IPS DF 4.7 (cell line): ENCODE measurements at regions not wholly inside any gene's neighbourhood (a gene's known extent, or its start where the extent isn't known, plus 50 kb on each side); places are given as distances from the start of the nearest gene placed in this dataset.

ENCODE experiments used
- DNase-seq: peaks from one replicate; pipeline ENCODE4 v3.0.0-alpha.2; 2013; ENCODE audit warnings: low spot score; ENCODE audit errors: extremely low read depth

DNA sequence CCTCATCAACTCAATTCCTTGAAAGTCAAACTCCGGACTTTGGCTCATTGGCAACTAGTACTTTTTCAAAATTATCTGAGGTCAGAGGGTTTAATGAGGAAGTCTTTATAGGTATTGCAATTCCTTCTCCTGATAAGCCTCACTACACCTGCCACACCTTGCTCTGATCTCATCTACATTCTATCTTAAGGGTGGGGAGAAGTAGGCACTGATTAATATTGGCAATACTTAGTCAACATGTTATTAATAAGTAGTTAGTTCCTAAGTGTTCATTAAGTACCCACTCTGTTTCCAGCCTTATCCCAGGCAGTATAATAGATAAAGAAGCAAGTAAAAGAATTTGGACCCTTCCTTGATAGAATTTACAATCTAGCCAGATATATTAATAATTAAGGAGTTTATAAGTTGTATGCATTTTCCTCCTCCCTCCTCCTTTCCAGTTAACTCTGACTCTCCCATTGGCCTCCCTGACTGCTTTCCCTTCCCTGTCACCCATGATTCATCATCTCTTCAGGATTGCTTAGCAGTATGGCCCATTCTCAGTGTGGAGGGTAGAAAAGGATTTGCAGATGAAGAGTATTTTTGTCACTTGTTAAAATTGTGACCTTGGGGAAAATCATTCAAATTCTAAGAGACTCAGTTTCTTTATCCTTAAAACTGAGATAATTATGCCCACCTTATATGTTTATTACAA lies 231.0 kb upstream of the ATP2B1 start:
- DNase-seq: no peak

- DNase-seq: no peak
Measured at GRCh38 chr12:89936631-89937030, 228.0 kb upstream of the ATP2B1 start.

- no peak for DNase-seq
Measured at GRCh38 chr12:89935850-89936249, 227.2 kb upstream of the ATP2B1 start.

- no peak for DNase-seq
Measured at GRCh38 chr12:89933911-89934310, 225.3 kb upstream of the ATP2B1 start.

DNA sequence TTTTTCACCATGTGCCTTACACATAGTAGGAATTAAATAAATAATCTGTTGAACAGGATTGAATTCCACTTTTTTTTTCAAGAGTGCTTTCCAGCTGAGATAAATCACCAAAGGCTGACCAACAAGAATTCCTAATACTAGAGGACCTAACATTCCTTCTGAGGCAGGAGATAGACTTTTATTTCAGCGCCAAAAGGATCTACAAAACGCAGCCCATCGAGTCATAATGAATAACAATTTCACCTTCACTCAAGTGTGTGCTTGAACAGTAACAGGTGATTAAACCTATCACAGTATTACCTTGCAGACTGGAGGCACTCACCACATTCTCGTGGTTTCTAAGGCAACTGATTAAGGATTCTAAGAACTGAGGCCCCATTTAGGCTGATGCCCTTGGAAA lies 224.3 kb upstream of the ATP2B1 start:
- DNase-seq: no peak

GRCh38 chr12:89928467-89928866 lies 219.8 kb upstream of the ATP2B1 start:
- DNase-seq: no peak

- DNase-seq: no peak
Measured at GRCh38 chr12:89927226-89927698, 218.6 kb upstream of the ATP2B1 start.

GRCh38 chr12:89924191-89924590 lies 215.6 kb upstream of the ATP2B1 start:
- DNase-seq: no peak

DNA sequence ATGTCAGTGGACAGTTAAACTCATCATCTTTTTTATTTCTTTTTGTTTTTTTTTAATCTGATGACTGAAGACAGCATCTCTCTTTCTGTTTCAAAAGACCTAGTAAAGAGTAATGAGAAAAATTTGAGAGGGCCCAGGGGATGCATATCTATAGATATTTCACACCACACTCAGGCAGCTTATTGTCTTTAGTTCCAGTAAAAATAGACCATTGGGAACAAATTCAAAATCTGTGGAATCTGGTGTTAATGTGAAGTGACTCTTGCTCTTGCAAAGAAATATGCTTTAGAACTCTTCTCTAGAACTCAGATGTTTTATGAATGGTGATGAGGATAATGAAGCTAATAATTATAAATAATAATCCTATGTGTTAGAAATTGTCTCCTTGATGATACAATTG lies 214.5 kb upstream of the ATP2B1 start:
- DNase-seq: no peak

DNA sequence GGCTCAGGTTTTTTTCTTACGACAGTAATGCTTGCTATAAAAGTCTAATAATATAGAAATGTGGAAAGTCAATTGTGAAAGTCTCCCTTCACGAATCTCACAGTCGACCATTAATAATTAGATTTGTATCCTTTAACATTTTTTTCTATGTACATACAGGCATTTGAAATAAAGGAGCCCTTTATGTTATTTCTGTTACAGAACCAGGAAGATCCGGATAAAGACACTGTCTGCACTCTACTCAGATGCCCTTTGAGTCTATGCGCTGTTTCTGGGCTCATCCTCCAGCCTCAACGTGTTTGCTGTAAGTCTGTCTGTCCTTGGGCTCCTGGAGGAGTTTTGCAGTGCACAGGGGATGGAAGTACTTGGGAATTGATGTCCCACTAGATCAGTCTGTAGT lies 212.2 kb upstream of the ATP2B1 start:
- no peak for DNase-seq

GRCh38 chr12:89919241-89919906 lies 210.7 kb upstream of the ATP2B1 start:
- no peak for DNase-seq

GRCh38 chr12:89918172-89918846 lies 209.7 kb upstream of the ATP2B1 start:
- DNase-seq: no peak

GRCh38 chr12:89909753-89910152 lies 201.1 kb upstream of the ATP2B1 start:
- no peak for DNase-seq

DNA sequence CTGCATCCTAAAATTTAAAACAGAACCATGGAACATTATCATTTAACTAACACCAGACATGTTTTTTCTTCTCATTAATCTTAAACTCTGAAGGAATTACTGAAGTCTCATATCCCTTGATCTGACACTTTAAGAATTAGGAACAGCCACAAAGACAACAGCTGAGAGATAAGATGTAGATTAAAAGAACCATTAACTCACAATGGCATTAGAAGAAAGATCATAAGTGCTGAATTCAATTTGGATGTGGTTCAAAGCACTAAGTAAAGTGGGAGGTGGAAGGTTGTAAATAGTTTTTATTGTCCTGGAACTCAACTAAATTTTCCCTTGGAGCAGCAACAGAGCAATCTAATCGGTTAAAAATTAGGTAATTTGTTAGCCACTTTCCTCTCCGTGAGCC lies 199.0 kb upstream of the ATP2B1 start:
- DNase-seq: no peak

- no peak for DNase-seq
Measured at GRCh38 chr12:89906824-89907223, 198.2 kb upstream of the ATP2B1 start.

- DNase-seq: no peak
Measured at GRCh38 chr12:89906178-89906577, 197.5 kb upstream of the ATP2B1 start.

DNA sequence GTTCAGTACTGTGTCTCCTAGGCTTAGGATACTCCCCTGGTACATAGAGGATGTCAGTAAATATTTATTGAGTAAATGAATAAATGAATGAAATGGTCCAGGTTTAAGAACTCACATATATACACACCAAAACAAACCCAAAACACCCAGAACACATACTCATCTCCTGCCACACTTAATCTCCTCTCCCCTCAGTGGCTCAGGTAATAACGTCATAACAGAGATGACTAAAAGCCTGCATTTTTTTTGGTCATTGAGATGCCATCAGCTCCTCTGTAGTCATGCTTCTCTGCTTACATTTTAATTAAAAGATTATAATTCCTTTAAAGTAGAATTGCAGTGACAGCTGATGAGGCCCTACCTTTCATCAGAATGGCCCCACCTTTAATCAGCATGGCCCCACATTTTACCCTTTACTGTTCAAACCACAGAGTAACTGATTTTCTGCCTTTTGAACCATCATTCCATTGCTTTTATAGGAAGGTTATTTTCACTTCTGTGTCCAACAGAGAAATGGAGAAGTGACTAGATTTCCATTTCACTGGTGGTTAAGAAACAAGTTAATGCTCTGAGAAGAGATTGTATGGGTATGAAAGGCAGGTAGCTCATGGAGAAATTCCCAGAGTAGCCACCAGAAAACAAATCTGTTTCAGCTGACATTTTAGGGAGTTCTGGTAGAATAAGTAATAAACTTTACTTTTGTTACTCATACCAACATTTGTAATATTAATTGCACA lies 193.4 kb upstream of the ATP2B1 start:
- no peak for DNase-seq

DNA sequence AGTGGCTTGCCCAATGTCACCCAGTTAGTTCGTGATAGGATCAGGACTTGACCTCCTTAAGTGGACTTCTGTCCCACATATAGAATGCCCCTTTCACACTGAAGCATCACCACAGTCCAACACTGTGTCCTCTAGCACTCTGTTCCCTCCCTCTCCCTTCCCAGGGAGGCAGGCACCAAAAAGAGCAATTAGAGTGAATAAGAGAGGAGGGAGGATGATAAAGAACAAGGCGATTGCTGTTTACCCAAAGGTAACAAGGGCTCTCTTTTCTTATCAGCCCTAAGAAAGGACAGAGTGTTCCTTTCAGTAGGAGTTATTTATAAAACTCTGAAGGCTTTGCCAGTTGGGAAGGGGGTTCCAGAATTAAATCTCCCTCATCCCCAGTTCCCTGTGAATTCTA lies 192.7 kb upstream of the ATP2B1 start:
- DNase-seq: no peak

- DNase-seq: no peak
Measured at GRCh38 chr12:89899651-89900050, 191.0 kb upstream of the ATP2B1 start.

GRCh38 chr12:89895591-89895990 lies 187.0 kb upstream of the ATP2B1 start:
- no peak for DNase-seq

GRCh38 chr12:89895101-89895500 lies 186.5 kb upstream of the ATP2B1 start:
- DNase-seq: no peak
